GM10266 (cell line): ENCODE measurements at regions not wholly inside any gene's neighbourhood (a gene's known extent, or its start where the extent isn't known, plus 50 kb on each side); places are given as distances from the start of the nearest gene placed in this dataset.

Experiments
- DNase-seq: peaks from one replicate; pipeline ENCODE4 v3.0.0; 2012; ENCODE audit errors: extremely low spot score
- TF ChIP-seq, protein P1 (sequence below): IDR thresholded peaks from 2 replicates; pipeline ENCODE4 v1.5.1; 2012; ENCODE audit warnings: mild to moderate bottlenecking, low read depth; ENCODE audit not compliant: control insufficient read depth, insufficient read depth; ENCODE audit errors: missing control alignments

DNA sequence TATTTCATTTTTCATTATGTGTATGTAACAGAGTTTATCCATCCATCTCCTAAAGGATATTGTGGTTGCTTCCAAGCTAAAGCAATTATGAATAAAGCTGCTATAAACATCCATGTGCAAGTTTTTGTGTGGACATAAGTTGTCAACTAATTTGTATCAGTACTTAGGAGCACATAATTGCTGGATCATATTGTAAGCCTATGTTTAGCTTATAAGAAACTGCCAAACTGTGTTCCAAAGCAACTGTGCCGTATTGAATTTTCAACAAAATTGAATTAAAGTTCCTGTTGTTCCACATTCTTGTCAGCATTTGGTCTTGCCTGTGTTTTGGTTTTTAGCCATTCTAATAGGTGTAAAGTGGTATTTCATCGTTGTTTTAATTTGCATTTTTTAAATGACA, 416.9 kb downstream of the SLC6A15 start:
- no peak for DNase-seq
- TF ChIP-seq, protein P1, sequence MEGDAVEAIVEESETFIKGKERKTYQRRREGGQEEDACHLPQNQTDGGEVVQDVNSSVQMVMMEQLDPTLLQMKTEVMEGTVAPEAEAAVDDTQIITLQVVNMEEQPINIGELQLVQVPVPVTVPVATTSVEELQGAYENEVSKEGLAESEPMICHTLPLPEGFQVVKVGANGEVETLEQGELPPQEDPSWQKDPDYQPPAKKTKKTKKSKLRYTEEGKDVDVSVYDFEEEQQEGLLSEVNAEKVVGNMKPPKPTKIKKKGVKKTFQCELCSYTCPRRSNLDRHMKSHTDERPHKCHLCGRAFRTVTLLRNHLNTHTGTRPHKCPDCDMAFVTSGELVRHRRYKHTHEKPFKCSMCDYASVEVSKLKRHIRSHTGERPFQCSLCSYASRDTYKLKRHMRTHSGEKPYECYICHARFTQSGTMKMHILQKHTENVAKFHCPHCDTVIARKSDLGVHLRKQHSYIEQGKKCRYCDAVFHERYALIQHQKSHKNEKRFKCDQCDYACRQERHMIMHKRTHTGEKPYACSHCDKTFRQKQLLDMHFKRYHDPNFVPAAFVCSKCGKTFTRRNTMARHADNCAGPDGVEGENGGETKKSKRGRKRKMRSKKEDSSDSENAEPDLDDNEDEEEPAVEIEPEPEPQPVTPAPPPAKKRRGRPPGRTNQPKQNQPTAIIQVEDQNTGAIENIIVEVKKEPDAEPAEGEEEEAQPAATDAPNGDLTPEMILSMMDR = no peak

DNA sequence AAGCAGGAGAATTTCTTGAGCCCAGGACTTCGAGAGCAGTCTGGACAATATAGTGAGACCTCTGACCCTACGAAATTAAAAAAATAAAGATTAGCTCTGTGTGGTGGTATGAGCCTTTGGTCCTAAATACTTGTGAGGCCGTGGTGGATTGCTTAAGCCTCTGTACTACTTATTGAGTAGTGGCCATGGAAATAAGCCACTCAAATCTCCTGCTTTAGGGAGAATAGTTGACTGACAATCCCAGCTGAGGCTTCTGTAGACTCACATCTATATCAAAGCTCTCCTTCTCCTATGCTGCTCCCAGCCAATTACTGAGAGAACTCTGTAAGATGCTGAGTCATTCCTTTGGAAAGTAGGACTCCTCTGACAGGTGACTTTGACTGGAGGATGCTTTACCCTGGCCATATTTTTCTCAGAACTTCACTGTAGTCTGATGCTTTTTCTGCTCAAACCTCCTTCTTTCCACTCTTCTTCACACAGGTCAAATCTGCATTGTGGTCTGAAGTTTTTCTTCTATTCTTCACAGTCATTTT, 420.2 kb downstream of the SLC6A15 start:
- TF ChIP-seq, protein P1 = no peak
- DNase-seq = no peak

DNA sequence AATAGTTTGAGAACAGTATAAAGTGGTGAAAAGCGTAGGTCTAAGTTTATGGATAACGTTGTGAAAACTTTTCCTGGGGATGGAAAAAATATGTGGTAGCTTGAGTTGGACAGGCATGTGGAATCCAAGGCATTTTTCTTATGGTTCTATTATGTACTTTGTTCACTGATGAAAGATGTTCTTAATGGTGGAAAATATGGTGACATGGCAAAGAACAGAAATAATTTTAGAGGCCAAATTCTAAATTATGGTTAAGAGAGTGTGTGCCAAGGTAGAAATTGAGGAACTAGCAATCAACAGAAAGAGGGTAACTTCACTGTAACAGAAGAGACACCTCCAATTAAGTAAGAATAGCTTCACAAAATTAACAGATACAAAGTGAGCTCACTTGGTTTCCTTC, 427.8 kb downstream of the SLC6A15 start:
- TF ChIP-seq, protein P1 = no peak
- DNase-seq = no peak

DNA sequence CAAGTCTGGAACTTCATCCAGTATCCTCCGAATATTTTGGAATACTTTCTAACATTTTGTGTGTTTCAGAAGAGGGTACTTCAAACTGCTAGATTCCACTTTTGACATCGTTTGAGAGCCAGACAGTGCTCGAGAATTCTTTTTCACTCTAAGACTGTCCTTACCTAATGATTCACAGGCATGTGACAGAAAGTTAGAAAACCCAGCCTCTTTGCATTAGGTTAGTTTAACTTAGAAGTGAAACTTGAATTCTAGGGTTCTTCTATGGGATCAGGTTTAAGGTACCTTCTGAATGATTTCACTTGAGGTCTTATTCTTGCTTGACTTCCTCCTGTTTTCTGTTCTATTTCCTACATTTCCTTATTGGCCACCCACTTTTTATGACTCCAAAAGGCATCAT, 431.8 kb downstream of the SLC6A15 start:
- TF ChIP-seq, protein P1 = no peak
- no peak for DNase-seq

DNA sequence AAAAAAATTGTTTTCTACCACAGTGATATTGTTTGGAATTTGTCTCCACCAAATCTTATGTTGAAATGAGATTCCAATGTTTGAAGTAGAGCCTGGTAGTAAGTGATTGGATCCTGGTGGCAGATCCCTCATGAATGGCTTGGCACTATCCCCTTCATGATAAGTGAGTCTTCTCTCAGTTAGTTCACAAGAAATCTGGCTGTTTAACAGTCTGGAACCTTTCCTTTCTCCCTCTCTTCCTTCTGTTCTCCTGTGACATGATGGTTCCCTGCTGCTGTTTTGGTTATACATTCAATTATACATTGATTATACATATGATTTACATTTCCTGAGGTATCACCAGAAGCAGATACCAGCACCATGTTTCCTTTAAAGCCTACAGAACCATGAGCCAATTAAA, 442.2 kb downstream of the SLC6A15 start:
- DNase-seq = no peak
- TF ChIP-seq, protein P1 = no peak

DNA sequence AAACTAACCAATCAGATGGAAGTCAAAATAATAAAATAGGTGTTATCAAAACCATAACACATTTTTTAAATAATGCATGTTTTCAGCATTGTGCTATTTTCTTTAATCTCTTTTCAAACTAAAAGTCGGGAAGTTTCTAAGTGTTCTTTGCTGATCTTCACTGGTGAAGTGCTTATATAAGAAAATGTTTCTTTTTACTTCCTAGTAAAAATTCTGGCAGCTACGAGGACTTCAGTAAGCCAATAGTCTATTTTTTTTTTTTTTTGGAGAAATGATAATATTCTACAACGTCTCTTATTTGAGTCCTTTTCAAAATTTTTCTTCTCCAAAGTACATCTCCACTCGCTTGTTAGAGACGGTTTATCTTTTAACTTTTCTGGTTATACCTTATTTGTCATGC, 448.0 kb downstream of the SLC6A15 start:
- DNase-seq = no peak
- TF ChIP-seq, protein P1 = no peak

DNA sequence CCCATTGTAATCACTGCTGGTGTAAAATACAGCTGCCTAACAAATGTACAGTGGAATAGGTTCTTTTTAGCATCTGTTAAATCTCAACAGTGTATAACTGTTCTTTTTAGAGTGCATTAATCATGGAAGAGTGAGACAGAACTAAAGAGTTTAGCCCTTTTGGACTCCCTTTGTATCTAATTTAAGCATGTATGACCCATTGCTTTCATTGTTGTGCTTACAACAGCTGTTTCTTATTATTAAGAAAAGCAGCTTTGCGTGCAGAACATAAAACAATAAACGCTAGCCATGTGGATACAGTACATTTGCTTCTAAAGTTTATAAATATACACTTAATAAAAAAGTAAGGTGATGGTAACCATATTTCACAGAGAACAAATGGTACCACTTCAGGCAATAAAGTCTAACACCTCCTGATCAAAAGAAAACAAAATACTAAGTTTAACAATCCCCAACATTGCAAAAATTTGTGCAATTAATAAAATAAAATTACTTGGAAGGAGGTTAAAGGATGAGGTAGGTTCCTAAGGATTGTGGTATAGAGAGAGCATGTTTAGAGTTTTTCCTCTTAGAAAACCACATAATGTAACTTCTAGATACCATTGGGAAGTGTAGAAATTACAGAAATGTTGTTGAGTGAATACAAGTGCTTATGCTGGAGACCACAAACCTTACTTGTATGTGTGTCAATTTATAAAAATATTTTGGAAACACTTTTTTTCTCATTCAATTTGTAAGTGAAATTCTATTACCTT, 448.7 kb downstream of the SLC6A15 start:
- no peak for DNase-seq
- TF ChIP-seq, protein P1 = no peak
